Stimulated activated CD8-positive, alpha-beta memory T cell treated with anti-CD3 and anti-CD28 coated beads, Interleukin-15, amount 100 ng/mL, for 48 hours (primary cell): ENCODE measurements at regions not wholly inside any gene's neighbourhood (a gene's known extent, or its start where the extent isn't known, plus 50 kb on each side); places are given as distances from the start of the nearest gene placed in this dataset.

ENCODE experiments used
- DNase-seq, 2 donors: peaks; one replicate each; pipeline ENCODE4 v3.0.0-alpha.2; 2020; ENCODE audit warnings: low read depth in 2 of 2

DNA sequence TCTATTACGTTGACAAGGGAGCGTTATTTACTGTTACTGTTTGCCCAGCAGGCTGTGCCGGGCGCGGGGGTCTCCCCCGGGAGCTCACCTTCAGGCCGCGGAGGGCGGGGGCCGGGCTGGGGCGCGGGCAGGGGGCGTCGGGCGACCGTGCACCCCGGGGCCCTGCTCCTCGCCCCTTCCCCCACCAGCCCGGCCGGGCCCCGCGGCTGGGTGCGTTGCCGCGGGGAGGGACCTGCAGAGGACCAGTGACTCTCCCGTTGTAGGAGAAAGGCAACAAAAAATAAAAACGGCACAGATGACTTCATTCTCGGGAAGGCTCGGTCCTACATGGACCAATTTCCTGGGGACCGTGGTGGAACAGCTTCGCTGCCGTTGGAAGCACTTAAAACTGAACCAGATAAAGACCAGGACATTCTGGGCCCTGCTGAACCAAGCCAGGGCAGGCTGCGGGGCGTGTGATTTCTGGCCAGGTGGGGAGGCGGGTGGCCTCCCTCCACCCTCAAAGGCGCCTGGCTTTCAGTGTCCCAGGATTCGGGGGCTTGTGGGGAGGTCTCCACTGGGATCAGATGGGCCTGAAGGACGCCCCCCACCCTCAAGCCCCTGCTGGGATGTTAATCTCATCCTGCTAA is 57.4 kb downstream of the IGLL1 start:
- no peak for DNase-seq

DNA sequence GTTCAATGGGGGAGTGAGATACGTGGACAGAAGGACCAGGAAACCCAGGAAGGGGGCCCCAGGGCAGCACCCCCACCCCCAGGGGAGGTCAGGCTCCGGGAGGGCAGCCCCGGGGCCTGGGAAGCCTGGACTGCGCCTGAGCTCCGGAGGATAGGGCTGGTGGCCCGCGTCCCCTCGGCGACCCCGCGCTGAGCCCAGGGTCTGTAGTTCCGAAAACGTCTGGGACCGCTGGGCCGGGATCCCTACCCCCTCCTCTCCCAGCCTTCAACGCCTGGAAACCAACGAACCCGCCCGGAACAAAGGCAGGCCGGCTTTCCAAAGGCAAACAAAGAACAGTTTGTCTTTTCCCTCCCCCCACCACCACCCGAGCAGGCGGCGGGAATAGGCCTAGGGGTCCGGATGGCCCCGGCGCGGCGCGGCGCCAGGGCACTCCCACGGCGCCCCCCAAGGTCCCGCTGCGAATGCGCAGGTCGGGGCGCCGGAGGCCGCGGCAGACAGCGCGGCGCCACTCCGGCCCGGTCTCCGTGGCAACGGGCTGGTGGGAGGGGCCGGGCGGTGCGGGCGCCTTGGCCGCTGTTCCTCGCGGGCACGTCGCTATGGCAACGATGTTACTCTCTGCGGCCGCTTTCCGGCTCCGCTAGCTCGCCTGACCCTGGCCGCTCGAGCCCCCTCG is 58.5 kb downstream of the IGLL1 start:
- peak; percentile 72 to 78 for DNase-seq

DNA sequence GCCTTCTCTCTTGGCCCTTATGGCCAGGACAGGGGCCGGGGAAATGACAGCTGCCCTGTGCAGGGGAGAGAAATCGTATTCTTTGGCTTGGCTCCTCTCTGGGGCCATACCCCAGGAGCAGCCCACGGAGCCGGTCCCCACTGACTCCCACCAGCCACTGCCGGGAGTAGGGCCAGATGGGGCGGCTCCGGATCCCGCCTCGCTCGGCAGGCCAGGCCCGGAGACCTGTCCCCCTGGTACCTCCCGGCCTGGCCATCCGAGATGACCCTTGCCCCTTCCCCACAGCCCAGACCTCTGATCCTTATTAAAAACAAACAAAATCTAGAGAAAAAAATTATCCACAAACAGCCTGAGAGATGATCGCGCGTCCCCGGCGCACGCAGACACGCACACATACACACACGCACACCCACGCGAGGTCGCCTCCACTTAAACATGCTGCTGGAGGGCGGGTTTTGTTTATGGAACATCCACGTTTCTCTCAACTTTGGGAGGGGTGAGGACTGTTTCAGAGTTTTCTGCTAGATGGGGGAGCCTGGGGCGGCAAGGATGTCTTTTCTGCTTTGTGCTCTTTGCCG is 59.1 kb downstream of the IGLL1 start:
- DNase-seq: no peak

DNA sequence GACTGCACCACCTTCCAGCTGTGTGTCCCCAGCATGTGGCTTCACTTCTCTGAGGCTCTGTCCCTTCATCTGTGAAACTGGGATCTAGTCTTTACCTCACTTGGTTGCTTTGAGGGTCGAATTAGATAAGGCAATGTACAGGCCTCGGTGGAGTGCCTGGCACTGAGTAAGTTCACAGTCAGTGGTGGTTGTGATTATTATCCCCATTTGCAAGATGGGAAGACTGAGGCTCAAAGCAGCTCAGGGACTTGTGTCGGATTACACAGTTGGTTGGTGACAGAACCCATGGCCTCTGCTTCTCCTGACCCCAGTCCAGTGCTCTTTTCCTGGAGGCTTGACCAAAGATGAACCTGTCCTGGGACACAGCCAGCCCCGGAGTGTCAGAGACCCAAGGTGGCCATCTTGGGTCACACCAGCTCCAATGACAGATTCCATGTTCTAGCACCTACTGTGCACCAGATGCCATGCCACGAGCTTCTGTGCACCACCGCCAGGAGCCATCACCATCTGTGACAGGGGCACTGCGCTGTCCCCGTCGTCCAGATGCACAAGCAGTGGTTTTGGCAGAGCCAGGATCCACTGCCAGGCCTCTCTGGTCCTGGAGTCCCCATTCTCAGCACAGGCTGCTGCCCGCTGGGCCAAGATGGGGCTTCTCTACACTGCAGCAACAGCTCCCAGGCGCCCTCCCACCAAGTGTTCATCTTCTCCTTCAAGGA is 60.5 kb downstream of the IGLL1 start:
- no peak for DNase-seq

DNA sequence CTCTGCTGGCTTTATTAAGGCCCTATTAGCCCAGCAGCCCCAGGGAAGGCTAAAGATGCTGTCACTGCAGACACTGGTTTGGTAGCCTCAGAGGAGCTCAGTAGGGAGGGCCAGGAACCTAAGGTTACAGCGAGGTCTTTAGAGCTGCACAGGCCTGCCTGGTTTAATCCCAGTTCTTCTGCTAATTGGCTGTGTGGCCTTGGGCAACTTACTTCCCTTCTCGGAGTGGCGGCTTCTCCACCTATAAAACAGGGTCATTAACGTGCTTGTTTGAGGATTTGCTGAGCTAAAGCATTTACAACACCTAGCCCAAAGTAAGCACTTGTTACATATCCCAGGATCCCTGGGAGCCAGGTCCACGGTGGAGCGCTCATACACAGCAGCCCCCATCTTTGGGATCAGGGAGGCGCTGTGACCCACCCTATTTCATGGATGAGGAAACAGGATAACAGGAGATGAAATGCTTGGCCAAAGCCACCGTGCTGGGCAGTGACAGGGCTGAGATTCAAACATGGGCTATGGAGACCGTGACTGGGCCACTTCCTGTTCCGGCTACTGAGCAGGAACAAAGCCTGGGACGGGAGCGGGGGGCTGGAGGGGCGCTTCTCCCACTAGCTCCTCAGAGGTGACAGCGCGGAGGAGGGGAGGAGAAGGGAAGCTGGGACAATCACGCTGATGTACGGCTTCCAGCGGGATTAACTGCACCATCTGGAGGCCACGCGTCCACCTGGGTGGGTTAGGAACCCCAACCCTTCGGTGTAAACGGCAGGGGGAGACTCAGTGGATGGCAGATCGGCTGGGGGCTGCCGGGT is 61.5 kb downstream of the IGLL1 start:
- DNase-seq: no peak

DNA sequence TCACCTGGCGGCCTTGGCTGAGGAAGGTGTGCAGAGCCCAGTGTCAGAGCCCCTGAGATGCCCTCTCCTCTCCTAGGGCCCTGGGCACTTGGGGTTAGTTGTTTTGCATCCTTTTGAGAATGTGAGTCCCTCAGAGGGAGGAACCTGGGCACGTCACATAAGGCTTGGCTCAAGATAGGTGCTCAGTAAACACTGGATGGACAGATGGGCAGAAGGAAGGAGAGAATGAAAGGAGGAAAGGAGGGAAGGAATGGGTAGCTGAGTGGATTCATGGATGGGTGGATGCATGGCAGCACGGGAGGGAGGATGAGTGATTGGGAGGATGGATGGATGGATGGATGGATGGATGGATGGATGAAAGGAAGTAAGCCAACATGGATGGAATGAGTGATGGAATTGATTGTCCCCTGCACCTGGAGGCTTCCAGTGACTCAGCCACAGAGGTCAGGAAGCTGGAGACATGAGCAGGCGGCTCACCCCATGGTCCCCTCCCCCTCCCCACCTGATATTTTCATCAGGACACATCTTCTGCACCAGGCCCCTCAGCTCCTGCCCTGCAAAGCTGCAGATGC is 62.2 kb downstream of the IGLL1 start:
- DNase-seq: no peak

DNA sequence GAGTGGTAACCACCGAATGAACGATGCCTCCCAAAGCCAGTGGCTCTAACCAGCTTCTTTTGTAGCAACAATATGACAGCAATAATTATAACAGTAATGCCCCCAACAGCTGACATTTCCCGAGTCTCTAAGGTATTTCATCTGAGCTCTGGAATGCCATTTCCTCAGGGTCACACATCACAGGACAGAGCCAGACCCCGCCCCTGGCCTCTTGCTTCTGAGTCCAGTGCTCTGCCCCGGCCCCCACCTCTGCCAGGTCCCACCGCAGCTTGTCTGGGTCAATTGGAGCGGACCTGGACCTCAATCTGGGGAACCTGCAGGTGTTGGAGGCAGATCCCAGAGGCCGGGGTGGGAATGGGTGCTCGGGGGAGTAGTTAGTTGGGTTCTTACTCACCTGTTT is 63.8 kb downstream of the IGLL1 start:
- no peak for DNase-seq

DNA sequence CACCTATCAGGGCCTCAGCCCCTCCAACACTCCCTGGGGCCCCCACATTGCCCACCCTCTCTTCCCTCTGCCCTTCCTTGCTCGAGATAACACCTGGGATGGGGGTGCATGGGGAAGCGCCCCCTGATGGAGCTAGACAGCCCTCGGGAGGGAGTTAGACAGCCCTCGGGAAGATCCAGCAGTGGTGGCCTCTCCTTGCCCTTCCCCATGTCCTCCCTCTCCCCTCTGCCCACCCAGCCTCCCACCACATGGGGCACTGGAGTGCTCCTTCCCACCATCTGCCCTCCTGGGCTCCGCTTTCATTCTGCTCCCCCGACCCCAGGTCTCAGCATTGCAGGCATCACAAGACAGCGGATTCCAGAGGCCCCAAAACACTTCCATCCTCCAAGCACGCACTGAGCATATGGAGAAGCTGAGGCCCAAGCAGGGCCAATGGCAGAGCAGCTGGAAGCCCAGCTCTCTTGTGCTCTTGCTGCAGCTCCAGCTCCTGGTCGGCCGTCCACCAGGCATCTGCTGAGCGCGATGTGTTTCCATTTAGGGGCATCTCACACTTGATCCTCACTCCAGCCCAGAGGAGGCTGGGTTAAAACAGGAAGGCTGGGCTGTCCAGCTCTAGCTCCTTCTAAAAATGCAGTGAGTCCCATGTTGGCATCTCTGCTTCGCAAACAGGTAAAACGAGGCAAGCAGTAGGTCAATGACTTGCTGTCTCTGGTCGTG is 65.6 kb downstream of the IGLL1 start:
- no peak for DNase-seq

DNA sequence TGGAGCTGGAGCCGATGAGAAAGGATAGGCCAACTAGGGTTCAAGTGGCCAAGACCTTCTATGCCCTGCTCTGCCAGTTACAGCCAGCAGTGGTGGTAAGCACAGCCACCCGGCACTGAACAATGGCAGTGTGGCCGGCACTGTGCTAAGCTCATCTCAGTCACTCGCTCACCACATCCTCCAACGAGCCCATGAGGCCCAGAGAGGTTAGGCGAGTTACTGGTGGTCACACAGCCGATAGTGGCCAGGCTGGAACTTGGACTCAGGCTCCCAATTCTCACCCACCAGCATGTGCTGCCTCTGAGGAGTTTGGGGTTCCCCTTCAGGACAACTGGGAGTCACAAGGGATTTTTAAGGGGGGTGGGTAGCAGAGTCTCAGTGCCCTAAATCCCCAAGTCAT is 66.4 kb downstream of the IGLL1 start:
- no peak for DNase-seq

DNA sequence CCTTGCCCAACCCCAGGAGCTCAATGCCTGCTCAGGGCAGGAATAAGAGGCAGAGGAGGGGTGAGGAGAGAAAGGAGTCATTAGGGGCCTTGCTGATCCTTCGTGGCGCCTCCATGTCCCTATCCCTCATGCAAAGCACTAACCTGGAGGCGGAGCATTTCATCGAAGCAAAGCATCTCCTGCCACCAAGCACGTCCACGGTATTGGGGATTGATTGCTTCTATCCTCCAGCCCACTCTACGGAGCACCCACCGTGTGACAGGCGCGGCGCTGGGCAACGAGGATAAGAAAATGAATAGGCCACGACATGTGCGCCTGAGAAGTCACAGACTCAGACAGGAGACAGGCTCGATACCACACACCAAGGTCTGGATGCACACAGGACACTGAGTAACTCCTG is 67.0 kb downstream of the IGLL1 start:
- no peak for DNase-seq

DNA sequence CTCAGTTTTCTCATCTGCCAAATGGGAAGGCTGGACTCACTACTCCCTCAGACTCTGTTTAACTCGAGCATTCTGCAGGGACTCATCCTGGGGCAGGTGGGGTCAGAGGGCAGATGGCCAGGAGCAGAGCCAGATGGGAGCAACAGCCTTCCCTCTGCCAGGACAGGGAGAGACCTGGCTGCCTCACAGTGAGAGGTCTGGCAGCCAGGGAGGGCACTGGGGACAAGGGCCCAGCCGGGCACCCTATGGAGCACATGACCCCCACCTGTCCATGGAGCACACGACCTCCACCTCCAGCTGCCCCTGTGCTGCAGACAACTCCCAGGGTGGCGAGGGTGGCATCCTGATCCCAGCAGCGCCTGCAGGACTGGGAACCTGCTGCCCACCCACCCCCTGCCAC is 67.4 kb downstream of the IGLL1 start:
- DNase-seq: no peak

DNA sequence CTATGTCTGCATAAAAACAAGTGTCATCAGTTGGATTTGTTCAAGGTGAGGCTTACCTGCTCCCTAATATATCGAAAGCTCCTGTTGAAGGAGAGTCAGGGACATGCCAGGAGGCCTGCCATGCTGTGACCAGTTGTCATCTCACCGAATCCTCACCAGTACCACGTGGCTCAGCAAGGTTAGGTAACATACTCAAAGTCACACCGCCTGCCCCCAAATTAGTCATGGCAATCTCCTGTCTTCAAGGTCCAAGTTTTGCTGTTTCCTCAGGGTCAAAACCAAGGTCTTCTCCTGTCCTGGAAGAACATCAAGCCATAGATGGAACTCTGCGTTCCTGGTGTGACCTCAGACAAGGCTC is 67.8 kb downstream of the IGLL1 start:
- DNase-seq: no peak

DNA sequence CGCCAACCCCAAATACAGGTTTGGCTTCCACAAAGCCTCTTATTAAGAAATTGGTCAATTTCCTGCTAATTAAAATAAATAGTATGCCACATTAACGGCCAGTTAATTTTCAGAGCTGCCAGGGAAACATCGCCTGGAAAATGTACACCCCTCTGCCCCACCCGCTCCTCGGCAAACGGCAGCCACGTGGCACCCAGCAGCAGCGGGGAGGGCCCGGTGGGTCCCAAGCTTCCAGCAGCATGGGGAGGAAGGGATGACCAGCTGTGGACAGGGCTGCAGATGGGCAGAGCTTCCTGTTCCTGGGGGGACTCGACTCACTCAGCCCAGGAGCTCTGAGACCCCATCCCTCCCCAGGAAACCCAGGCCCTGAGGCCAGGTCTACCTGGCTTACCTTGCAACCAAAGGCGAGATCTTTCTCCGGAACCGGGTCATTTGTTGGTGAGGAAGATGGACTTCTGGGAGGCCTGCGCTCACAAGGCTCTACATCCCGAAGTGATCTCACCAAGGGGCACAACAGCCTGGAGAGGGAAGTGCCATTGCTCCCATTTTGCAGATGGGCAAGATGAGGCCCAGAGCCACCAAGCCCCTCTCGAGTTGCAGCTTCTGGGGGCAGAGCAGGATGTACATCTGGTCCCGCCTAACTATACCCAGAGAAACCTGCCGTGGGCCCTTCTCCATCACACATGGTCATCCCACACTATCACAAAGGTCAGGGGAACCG is 68.3 kb downstream of the IGLL1 start:
- DNase-seq: no peak

DNA sequence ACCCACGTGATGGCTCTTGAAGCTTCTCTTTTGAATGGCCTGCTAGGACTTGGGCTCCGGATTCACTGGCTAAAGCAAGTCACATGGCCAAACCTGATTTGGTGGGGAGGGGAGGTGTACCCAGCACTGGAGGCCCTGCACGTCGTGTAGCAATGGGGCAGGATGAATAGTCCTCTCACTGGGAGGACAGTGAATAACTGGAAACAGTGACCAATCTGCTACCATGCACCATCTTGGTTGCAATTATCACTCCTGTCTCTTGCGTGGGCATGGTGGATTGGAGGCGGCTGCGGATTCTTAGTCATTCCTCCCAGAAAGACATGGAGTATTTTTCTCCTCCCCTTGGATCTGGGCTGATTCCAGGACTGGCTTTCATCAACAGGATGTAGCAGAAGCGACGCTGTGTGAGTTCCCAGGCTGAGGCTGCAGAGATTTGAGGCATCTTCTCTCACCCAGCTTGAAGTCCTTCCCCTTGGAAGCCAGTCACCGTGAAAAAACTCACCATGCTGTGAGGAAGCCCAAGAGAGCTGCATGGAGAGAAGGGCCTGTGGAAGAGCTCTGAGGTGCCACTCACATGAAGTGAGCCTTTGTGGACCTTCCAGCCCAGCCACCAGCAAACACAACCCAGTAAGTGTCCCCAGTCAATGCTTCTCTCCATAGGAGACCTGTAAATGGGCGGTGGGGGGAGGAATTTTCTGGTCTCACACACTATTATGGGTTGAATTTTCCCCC is 70.4 kb downstream of the IGLL1 start:
- no peak for DNase-seq

DNA sequence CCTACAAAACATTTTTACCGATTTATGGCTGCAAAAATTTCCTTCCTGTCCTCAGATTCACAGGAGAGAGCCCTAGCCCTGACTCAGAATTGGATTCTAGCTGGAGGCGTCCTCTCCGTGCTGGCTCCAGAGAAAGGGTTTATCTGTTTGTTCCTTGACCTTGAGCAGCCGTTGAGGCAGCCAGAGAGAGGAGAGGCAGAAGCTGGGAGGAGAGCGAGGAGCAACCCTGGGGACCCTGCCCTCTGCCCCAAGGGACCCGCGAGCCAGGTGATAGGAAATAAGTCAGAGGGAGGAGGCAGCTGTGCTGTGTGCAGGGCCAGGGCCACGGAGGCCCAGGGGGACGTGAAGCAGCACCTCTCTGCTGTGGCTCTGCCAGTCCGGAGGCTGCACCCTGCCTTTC is 75.6 kb downstream of the IGLL1 start:
- DNase-seq: no peak

DNA sequence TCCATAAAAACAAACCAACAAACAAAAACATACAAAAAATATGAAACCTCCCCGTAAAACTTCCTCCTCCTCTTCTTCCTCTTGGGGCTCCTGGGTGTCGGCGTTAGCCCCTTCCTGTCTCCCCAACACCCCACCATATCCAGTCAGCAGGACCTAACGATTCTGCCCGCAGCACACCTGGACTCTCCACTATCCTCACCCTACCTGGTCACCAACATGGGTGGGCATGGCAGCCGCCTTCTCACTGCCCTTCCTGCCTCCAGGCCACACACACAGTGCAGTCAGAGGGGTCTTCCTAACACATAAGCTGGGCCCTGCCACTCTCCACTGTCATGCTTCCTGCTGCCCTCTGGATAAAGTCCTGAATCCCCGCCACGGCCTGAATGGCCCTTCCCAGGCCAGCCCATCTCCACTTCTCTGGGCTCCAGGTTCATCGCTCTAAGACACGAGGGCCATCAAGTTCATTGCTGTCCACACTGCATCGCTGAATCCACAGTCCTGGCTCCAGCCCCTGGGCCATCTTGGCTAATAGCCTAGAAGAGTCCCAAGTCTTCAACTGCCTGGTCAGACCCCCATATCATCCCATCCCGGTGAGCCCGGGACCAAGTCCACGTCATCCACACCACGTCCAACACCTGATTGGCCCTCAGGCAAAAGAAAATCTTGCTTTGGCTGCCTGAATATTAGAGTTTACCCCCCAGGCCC is 76.2 kb downstream of the IGLL1 start:
- DNase-seq: no peak

DNA sequence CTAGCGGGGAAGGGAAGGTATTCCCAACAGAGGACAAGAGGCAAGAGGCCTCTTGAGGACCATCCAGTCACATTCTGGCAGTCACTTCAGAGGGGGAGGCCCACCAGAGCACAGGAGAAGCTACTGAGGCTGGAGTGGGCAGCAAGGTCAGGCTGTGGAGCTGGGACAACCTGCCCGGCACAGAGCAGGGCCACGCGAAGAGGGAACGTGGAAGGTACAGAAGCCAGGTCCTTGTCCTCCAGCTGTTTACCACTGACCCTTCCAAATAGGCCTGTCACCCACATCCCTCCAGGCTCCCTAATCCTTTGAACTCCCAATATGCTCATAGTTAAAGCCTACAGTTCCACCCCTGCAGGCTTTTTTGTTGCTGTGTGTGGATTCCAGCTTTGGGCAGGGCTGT is 76.9 kb downstream of the IGLL1 start:
- DNase-seq: no peak

DNA sequence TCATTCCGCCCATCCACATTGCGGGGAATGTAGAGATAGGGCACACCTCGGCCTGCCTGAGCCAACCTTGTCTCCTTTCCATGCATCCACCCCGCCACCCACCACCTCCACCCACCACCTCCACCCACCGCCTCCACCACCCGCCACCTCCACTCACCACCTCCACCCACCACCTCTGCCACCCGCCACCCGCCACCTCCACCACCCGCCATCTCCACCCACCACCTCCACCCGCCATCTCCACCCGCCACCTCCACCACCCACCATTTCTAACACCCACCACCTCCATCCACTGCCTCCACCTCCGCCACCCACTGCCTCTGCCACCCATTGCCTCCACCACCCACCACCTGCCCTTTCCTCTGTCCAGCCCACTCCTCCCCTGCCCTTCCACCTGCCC is 78.4 kb downstream of the IGLL1 start:
- DNase-seq: no peak

DNA sequence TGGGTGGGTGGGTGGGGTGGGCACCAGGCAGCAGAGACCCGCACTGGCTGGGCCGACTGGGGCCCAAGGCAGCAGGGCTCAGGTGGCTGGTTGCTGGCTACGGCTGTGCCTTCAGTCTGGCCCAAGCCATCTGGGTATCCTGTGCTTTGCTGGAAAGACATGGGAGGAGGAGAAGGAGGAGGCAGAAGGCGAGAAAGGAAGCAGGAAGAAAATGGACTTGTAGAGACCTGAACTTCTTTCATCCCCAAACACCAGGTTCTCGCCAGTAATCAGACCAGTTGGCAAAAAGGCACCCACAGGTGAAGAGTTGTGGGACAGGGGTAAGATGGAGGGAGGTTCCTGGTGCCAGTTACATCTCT is 78.8 kb downstream of the IGLL1 start:
- DNase-seq: no peak
